ELF-1 (cell line): ENCODE measurements at regions not wholly inside any gene's neighbourhood (a gene's known extent, or its start where the extent isn't known, plus 50 kb on each side); places are given as distances from the start of the nearest gene placed in this dataset.

Experiments
- DNase-seq: peaks from one replicate; pipeline ENCODE4 v3.0.0-alpha.2; 2016; ENCODE audit warnings: low read depth, low spot score

DNA sequence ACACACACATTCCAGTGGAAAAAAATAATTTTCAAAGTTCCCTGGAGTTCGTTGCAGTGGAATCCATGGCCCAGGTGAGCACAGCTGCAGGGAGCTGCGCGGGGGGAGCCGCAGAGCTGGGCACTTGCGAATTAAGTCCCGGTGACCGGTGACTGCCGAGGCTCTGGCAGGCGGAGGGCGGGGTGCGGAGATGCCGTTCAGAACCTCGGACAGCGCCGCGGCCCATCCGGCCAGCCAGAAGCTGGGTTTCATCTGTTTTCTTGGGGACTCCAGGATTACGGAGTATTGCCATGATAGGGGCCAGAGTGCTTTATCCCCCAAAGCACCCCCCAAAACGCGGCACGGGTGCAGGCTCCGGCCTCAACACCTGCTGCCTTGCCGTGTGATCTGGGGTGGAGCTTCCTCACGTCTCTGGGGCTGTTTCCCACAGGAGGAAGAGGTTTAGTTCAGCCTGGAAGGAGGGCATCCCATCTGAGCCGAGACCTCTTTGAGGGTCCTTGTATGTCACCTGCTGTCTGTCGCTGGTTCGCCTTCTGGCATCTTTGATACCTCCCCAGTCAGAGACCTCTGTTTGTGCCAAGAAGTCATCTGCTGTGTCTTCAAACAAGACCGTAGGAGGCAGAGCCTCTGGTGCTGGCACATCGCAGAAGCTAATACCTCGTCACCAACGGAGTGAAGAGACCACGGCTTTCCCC lies 99.4 kb downstream of the YTHDF1 start:
- DNase-seq: peak; percentile 68

DNA sequence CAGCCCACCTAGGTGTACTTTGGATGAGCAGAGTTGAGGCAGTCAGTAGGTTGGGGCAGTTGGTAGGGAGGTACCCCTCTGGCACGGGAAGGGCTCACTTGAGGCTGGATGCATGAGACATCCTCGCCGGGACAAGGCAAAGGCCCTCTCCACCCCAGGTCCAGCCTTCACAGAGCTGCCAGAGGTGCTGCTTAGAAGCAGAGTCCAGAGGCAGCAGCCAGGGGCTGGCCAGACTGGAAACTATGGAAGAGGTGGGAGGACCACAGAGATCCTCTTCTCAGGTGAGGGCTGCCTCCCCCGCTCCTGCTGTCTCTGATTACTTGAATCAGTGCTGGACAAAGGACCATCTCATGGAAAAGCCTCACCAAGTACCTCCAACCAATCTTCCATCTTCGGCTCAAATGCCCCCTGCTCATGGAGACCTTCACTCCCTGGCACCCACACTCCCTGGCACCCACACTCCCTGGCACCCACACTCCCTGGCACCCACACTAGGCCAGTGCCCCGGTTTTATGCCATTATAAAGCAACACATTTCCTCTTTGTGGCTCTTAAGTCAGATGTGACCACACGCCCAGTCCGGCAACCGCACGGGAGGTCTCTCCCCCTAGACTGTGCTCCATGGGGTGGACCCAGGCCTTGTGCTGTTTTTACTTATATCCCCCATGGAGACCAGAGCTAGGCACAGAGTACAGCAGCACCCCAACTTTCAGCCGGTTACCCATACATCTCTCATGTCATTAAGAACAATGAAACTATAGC lies 100.1 kb downstream of the YTHDF1 start:
- DNase-seq: no peak

DNA sequence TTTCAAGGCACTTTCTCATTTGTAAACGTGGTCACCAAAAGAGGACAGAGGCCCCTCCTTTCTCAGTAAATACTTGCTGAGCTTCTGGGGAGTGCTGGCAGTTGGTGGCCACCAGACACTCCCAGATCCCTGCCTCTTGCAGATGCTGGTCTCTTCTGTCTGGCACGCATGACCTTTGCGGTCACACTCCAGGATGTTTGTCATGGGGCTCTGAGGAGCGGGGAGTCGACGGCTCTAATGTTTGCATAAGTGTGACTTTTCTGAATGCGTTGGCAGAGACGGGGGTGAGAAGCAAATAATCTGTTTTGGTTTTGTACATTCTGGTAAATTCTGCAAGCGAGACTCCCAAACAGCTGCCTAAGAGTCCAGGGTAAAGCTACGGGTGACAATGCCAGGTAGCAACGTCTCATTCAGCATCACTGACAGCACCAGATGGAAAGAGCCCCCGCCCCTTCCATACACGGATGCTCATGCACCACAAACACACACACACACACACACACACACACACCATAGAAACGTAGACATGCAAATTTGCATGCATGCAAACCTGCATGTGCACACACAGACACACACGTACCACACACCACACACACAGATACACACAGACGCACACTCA lies 101.1 kb downstream of the YTHDF1 start:
- no peak for DNase-seq

DNA sequence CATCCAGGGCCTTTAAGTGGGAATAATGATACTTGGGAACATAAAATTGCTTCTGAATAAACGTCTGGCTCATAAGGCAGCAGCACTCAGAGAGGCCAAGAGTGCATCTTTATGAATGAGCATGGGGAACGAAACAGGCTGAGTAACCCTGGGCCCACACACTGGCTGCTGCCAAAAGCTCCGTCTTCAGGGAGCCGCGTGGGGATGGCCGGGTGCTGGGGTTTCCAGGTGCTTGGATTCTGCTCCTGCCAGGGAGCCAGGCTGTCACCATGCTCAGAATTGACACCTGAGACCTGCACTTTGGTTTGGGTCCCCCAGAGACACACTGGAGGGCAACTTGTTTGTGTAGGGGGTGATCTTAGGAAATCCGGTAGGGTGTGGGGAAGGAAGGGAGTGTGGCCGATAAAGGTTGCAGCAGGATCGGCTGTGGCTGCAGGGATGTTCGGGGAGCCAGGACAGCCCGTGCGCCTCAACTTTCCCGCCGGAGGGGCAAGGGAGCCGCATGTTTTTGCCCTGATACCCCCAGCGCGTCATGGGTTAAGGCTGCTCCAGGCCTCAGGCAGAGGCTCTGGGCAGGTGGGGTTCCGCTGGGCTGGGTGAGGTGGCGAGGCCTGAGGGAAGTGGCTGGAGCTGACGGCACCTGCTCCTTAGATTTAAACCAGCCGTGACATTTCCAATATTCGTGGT lies 101.8 kb downstream of the YTHDF1 start:
- no peak for DNase-seq

DNA sequence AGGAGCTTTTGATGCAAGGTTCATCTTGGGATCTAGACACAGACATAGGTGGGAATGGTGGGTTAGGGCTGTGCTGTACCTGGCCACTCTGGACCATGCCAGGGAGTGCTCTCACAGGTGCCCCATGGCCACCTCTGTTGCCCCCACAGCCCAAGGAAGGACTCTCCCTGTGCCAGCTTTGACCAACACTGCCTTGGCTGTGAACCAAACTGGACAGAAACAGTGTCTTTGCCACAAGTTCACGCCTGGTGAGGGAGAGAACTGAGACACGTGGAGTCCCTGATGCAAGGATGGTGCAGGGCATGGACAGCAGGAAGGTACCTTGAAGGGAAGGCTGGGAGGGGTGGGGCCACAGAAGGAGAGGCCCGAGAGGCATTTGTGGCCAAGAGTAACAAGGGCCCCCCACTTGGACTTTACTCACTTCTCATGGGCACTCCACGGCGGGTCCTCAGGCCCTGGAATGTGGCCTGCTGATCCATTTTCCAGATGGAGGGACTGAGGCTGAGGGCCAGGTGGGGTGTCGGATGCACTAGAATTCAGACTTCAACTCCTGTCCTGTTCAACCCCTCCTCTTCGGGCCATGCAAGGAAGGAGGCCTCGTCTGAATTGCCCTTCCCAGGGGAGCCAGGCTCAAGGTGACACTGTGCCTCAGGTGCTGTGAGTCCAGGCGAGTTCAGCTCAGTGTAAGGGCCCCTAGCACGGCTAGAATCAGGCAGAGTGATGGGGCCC lies 103.3 kb downstream of the YTHDF1 start:
- DNase-seq: no peak

GRCh38 chr20:63108247-63108646 lies 101.5 kb upstream of the BHLHE23 start:
- DNase-seq: no peak

DNA sequence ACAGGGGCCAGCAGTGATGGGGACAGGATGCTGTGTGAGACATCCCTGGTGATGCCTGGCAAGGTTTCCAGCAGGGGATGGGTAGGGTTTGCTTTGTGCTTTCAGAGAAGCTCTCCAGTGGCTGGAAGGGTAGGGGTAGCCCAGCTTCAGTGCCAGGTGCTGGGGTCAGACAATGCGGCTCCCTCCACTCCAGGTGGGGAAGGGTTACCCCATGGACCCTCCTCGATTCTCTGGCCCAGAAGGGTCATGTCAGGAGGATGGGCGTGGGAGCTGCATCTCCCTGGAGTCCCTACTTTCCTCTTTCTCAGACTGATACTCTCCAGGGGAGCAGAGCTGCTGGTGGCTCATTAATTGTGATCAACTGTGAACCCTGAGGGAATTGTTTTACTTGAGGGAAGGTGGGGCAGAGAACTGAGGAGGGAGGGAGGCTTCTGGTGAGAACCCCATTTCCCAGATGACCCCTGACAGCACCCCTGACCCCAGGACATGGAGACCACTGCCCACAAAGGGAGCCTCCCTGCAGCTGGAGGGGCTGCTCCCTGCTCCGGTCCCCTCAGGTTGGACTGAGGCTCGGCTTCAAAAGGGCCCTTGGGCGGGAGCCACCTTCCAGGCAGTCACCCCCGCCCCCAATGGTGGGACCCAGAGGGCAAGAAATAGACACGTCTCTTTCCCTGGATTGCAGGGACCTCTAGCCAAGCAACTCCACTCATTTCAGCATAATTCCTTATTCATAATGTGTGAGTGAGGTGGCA lies 100.9 kb upstream of the BHLHE23 start:
- DNase-seq: no peak

DNA sequence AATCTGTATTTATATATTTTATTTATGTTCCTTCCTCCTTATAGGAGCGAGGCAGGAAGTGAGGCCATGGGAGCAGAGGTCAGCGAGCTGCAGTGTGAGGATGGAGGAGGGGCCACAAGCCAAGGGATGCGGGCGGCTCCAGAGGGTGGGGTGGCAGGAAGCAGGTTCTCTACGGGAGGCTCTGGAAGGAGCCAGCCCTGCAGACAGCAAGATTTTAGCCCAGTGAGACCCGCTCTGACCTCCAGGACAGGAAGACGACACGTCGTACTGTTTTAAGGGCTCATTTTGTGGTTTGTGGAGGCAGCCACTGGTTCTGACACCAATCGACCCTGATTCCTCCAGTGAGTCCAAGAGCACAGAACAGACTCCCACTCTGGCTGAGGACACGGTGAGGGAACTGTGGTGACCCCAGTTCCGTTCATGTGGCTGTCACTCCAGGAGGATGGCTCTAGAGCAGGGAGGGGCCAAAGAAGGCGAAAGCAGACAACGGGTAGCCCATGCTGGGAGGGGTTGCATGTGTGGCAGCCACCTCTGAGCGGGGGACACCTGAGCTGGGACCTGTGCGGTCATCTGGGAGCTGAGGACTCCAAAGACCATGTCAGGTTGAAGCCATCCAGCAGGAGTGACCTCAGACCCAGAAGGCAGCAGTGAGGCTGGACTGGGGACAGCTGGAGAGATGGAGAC lies 100.1 kb upstream of the BHLHE23 start:
- no peak for DNase-seq

GRCh38 chr20:63106108-63106764 lies 99.5 kb upstream of the BHLHE23 start:
- DNase-seq: no peak

DNA sequence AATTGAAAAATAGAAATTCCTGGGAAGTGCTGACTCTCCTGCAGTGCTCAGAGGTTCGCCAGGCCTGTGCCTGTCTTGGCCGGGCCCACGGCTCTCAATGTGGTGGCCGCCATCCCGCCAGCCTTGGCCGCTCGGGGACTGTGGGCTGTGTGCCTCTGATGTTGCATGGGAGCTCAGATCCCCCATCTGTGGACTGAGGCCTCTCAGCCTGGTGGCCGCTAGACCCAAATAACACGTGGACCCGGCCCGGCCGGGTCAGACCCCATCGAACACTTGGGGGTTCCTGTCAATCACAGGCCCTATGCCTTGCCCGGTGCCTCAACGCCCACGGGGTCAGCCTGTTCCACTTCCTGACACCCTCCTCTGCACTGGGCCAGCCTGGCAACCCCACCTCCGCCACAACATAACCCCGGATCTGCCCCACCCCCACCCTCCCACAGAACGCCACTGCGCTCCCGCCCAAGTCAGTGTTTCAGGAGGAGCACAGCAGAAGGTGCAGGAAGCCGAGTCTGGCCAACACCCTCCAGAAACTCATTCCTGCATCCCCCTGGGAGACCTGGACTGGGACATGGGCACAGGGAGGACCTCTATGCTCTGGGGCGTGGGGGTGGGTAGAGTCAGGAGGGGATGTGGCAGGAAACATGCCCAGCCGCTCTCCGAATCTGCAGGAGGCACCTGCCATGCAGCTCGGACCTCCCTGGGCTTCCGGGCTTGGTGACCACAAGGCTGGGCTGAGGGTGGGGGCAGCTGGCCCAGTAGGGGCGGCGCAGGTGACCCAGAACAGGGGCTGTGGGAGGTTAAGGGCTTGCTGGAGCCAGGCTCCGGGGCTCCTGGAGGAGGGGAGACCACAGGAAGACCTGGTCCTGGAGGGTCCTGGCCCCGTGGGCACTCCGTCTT lies 98.7 kb upstream of the BHLHE23 start:
- no peak for DNase-seq

DNA sequence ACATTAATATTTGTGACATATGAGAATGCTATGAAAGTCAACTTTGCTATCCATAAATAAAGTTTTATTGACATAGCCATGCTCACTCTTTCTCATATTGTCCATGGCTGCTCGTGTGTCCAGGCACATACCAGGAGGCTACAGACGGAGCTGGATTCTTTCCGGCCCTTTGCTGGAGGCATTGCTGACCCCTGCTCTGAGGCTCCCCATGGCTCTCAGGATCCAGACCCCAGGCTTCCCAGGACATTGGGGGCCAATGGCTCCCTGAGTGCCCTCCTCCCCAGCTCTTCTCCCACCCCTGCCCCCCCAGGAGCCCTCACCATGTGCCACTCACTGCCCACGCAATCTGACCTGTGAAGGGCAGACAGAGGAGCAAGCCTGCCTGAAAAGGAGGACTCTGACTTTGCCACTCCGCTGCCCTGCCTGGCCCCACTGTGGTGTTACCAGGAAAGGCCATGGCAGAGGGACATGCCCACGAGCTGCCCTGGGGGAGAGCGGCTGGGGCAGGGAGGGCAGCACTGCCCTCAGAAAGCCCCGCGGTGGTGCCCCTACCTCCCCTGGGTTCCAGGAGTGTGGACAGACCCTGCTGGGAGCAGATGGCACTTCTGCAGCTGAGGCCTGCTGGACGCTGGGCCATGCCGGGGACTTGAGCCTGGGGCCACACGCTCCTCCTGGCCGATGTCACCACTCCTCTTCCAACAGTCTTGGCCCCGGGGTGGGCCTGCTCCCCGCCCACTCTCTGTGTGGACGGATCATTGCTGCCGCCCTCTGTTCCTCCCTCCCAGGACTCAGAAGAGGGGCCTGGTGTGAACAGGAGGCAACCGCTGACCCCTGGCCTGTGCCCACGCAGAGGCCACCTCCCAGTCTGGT lies 97.8 kb upstream of the BHLHE23 start:
- DNase-seq: no peak

GRCh38 chr20:63103402-63104311 lies 96.9 kb upstream of the BHLHE23 start:
- DNase-seq: no peak

DNA sequence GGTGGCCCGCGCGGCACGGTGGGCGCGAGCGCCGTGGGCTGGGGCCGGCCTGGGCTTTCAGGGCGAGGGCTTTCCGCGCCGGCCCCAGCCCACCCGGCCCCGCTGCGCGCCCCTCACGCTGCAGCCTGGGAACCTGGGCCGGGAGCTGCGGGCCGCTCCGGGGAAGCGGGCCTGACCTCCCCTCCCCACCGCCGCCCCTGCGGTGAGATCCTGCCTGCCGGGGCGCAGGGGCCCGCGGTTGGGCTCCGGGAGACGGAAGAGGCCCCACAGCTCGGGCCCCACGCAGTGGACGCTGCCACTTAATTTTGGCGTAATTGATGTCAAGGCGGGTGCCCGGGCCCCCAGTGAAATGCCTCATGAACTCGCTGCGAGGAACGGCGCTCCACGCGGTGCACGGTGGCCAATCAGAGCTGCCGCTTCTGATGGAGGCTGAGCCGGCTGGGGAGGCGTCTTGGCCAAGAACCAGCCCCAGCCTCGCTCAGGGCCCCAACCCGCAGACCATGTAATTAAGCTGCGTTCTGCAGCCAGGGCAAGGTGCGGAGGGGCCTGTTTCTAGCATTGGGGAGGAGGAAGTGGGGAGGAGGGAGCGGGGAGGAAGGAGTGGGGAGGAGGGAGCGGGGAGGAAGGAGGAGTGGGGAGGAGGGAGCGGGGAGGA lies 96.1 kb upstream of the BHLHE23 start:
- DNase-seq: no peak

- peak; percentile 39 for DNase-seq
Measured at GRCh38 chr20:63101781-63102720, 95.3 kb upstream of the BHLHE23 start.
